ENCODE measurements at regions not wholly inside any gene's neighbourhood (a gene's known extent, or its start where the extent isn't known, plus 50 kb on each side); places are given as distances from the start of the nearest gene placed in this dataset.

DNA sequence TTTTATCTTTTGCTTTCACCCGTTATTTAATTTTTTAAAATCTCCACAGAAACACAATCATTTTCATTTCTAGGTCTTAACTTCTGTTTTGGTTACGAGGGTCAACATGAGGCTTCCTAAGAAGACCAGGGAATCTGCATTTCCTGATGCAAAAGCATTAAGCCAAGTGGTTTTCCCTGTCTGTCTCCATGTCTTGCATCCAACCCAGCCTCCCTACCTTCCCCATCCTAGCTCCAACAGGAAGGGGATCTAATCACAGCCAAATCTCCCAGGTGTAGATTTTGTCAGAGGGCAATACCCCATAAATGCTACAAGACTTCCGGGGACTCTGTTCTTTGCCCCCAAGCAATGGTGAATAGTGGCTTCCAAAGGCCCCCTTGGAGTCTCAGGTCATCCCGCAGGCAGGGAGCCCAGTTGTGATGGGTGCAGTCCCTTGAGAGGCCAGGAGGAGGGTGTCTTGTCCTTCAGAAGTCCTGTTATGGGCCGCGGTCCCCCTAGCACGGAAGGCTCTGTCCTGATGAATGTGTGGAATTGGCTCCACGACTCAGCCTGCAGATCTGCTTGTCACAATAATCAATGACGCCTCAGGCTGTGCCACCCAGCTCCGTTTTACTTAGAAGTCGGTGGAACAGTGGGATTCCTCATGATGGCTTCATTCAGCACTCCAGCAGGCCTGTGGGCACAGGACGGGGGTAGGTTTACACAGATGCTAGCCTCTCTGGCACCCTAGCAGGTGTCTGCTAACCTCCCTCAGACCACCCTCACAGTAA, 141.1 kb downstream of the RGS9 start:
- H2BK15ac ChIP-seq (ENCODE audit: low read length): no peak overlapping the region
- H2AK5ac ChIP-seq (ENCODE audit: low read depth, low read length): no peak overlapping the region
- H3K9ac ChIP-seq (ENCODE audit: low read depth, low read length, poor library complexity): no peak overlapping the region
- no peak overlapping the region for H3K4me2 ChIP-seq (ENCODE audit: insufficient read depth, low read length, poor library complexity, severe bottlenecking)
- no peak overlapping the region for H2BK5ac ChIP-seq (ENCODE audit: low read length)
- no peaks in the 10 kb centered on the region for H3K9me3 ChIP-seq (replicated peaks in 1 of 2; ENCODE audit: control insufficient read depth in 2 of 2, insufficient read depth in 1 of 2, low read depth in 1 of 2, low read length in 2 of 2)
- DNase-seq (ENCODE audit: low spot score): peak; percentile 66
- H3K79me1 ChIP-seq (ENCODE audit: low read depth, low read length): no peaks in the 10 kb centered on the region
- H3K23ac ChIP-seq (ENCODE audit: low read depth, low read length, poor library complexity): no peak overlapping the region
- H2BK120ac ChIP-seq (ENCODE audit: low read depth, low read length): no peak overlapping the region
- H4K91ac ChIP-seq (ENCODE audit: low read depth, low read length, poor library complexity): no peak overlapping the region
- no peak overlapping the region for H2BK12ac ChIP-seq (ENCODE audit: low read length)
- H3K36me3 ChIP-seq (replicated peaks in 1 of 2; ENCODE audit: control insufficient read depth in 2 of 2, insufficient read depth in 2 of 2, low read length in 2 of 2): no peaks in the 10 kb centered on the region
- no peak overlapping the region for H3K27ac ChIP-seq (replicated peaks; ENCODE audit: low read length)
- H3K4ac ChIP-seq (ENCODE audit: low read length): no peak overlapping the region
- H3K18ac ChIP-seq (ENCODE audit: low read length): no peak overlapping the region
- WGBS, 2 donors (ENCODE audit: extremely low coverage in 2 of 2, insufficient read length in 2 of 2, insufficient replicate concordance in 1 of 2): no CpG with 5 or more reads among the region's 12 CpGs
- no peak overlapping the region for H3K14ac ChIP-seq (ENCODE audit: low read length)
- H3K4me1 ChIP-seq (ENCODE audit: control insufficient read depth in 2 of 2, insufficient read depth in 1 of 2, low read depth in 1 of 2, low read length in 2 of 2): peaks cover 1 to 8% of the 10 kb centered on the region in 2 donors
- H3K4me3 ChIP-seq (ENCODE audit: low read length in 2 of 2): no peak overlapping the region
- H3K27me3 ChIP-seq (ENCODE audit: control insufficient read depth in 3 of 3, insufficient read depth in 3 of 3, low read depth in 1 of 3, low read length in 3 of 3): no peaks in the 10 kb centered on the region
- H2AFZ ChIP-seq (ENCODE audit: low read length): peak overlapping the region; percentile 76
- no peak overlapping the region for H4K8ac ChIP-seq (ENCODE audit: low read depth, low read length)

DNA sequence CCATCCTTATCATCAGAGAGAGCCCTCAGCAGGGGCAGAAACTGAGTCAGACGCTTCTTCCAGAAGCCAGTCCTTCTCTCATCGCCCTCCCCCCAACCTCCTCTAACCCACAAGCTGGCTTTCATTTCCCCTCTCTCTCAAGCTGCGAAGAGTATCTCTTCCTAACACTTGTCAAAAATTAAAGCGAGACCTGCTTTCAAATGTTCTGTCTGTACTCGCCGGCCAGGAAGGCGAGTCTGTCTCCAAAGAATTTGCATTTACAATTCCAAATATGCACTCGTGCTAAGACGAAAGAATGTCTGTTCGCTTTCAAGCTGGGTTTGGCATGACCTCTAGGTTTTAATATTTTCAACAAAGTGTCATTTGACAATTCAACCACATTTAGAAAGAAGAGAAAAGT, 140.4 kb downstream of the RGS9 start:
- H2BK120ac ChIP-seq (ENCODE audit: low read depth, low read length): no peak overlapping the region
- DNase-seq (ENCODE audit: low spot score): no peak

More for the DNA sequence above, 140.4 kb downstream of the RGS9 start:
- H3K4me1 ChIP-seq (ENCODE audit: control insufficient read depth in 2 of 2, insufficient read depth in 1 of 2, low read depth in 1 of 2, low read length in 2 of 2): peaks cover 1 to 8% of the 10 kb centered on the region in 2 donors
- no peak overlapping the region for H3K18ac ChIP-seq (ENCODE audit: low read length)
- H4K8ac ChIP-seq (ENCODE audit: low read depth, low read length): no peak overlapping the region
- peak overlapping the region; percentile 64 for H2AFZ ChIP-seq (ENCODE audit: low read length)
- H2AK5ac ChIP-seq (ENCODE audit: low read depth, low read length): no peak overlapping the region
- H3K36me3 ChIP-seq (replicated peaks in 1 of 2; ENCODE audit: control insufficient read depth in 2 of 2, insufficient read depth in 2 of 2, low read length in 2 of 2): no peaks in the 10 kb centered on the region
- no peak overlapping the region for H3K27ac ChIP-seq (replicated peaks; ENCODE audit: low read length)
- H2BK15ac ChIP-seq (ENCODE audit: low read length): no peak overlapping the region
- H4K91ac ChIP-seq (ENCODE audit: low read depth, low read length, poor library complexity): no peak overlapping the region
- H3K79me1 ChIP-seq (ENCODE audit: low read depth, low read length): no peaks in the 10 kb centered on the region
- no peak overlapping the region for H3K9ac ChIP-seq (ENCODE audit: low read depth, low read length, poor library complexity)
- no peak overlapping the region for H3K23ac ChIP-seq (ENCODE audit: low read depth, low read length, poor library complexity)
- no peaks in the 10 kb centered on the region for H3K9me3 ChIP-seq (replicated peaks in 1 of 2; ENCODE audit: control insufficient read depth in 2 of 2, insufficient read depth in 1 of 2, low read depth in 1 of 2, low read length in 2 of 2)
- H3K14ac ChIP-seq (ENCODE audit: low read length): no peak overlapping the region
- no peak overlapping the region for H3K4ac ChIP-seq (ENCODE audit: low read length)
- H3K4me3 ChIP-seq (ENCODE audit: low read length in 2 of 2): no peak overlapping the region
- no peaks in the 10 kb centered on the region for H3K27me3 ChIP-seq (ENCODE audit: control insufficient read depth in 3 of 3, insufficient read depth in 3 of 3, low read depth in 1 of 3, low read length in 3 of 3)
- no peak overlapping the region for H3K4me2 ChIP-seq (ENCODE audit: insufficient read depth, low read length, poor library complexity, severe bottlenecking)
- no peak overlapping the region for H2BK12ac ChIP-seq (ENCODE audit: low read length)
- WGBS, 2 donors (ENCODE audit: extremely low coverage in 2 of 2, insufficient read length in 2 of 2, insufficient replicate concordance in 1 of 2): no CpG with 5 or more reads among the region's 10 CpGs
- no peak overlapping the region for H2BK5ac ChIP-seq (ENCODE audit: low read length)

All from neuronal stem cell (in vitro differentiated cells).